Tibial nerve (tissue), 4 donors: ENCODE measurements at regions not wholly inside any gene's neighbourhood (a gene's known extent, or its start where the extent isn't known, plus 50 kb on each side); places are given as distances from the start of the nearest gene placed in this dataset.

ENCODE experiments used
- CTCF ChIP-seq, 5 experiments: fragments of 200-600 bp in 3 of 5; fragments of 450-650 bp in 2 of 5; sonication (generic) in 3 of 5; IDR thresholded peaks; one replicate each; pipeline ENCODE4 v1.5.1; 2016 to 2019; ENCODE audit warnings: antibody characterized with exemption in 5 of 5, mild to moderate bottlenecking in 3 of 5, moderate library complexity in 2 of 5
- EP300 ChIP-seq, 2 donors: sonication (generic); formaldehyde crosslinking; IDR thresholded peaks; one replicate each; pipeline ENCODE4 v1.6.1; 2017; ENCODE audit warnings: antibody characterized with exemption in 2 of 2, mild to moderate bottlenecking in 1 of 2

- no peak for TF ChIP-seq CTCF (IDR thresholded peaks at IDR 0.05)
- TF ChIP-seq EP300 (IDR thresholded peaks at IDR 0.05): no peak
Measured at GRCh38 chr1:143643148-143643885, 328.5 kb downstream of the FAM72C start.
